ENCODE measurements at regions not wholly inside any gene's neighbourhood (a gene's known extent, or its start where the extent isn't known, plus 50 kb on each side); places are given as distances from the start of the nearest gene placed in this dataset.

DNA sequence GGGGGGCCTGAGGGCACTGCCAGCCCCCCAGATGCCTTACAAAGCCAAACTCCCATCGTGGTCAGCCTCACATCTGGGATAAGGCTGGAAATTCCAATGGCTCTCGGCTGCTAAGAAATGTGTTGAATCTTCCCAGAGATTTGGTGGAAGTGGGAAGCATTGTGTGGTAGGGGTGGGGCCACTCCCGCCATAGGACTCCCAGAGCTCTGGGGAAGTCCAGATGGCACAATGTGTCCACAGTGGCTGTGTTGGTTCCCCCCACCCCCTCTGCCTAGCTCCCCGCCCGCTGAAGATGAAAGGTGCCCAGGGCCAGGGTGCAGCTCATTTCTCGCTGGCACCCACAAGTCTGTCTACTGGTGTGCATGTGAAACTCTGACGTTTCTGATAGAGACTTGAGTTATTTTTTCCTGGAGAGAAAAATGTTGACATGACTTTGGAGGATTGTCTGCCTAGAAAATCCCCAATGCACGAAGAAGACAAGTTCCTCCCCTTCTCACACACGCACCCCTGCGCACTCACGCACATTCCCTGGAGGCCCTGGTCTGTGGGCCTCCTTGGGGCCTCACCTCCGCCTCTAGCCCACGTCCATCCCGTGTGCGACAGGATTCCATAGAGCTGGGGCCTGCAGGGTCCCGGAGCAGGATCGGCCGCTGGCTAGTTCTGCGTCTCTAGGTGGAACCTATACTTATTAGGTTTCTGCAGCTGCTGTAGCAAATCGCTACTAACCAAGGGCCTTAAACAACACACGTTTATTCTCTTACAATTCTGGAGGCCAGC lies 199.1 kb downstream of the ZFP36L2 start:
- TF ChIP-seq, protein P1, sequence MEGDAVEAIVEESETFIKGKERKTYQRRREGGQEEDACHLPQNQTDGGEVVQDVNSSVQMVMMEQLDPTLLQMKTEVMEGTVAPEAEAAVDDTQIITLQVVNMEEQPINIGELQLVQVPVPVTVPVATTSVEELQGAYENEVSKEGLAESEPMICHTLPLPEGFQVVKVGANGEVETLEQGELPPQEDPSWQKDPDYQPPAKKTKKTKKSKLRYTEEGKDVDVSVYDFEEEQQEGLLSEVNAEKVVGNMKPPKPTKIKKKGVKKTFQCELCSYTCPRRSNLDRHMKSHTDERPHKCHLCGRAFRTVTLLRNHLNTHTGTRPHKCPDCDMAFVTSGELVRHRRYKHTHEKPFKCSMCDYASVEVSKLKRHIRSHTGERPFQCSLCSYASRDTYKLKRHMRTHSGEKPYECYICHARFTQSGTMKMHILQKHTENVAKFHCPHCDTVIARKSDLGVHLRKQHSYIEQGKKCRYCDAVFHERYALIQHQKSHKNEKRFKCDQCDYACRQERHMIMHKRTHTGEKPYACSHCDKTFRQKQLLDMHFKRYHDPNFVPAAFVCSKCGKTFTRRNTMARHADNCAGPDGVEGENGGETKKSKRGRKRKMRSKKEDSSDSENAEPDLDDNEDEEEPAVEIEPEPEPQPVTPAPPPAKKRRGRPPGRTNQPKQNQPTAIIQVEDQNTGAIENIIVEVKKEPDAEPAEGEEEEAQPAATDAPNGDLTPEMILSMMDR (IDR thresholded peaks at IDR 0.05), result no peak
- Histone ChIP-seq H3K9me3 (ENCODE audit: control insufficient read depth, low read length) (no peaks in the 10 kb centered on the region), H2AFZ (no peak overlapping the region), H3K4me2 (ENCODE audit: low read length) (no peak overlapping the region), H3K27ac (no peak overlapping the region), H3K36me3 (ENCODE audit: control insufficient read depth, insufficient read depth, low read length) (no peaks in the 10 kb centered on the region), H3K9ac (no peak overlapping the region), H3K27me3 (ENCODE audit: control insufficient read depth, insufficient read depth, low read length) (no peaks in the 10 kb centered on the region), H3K4me3 (ENCODE audit: low read depth, low read length) (no peak overlapping the region), H3K4me1 (no peaks in the 10 kb centered on the region), H3K79me2 (no peaks in the 10 kb centered on the region)

DNA sequence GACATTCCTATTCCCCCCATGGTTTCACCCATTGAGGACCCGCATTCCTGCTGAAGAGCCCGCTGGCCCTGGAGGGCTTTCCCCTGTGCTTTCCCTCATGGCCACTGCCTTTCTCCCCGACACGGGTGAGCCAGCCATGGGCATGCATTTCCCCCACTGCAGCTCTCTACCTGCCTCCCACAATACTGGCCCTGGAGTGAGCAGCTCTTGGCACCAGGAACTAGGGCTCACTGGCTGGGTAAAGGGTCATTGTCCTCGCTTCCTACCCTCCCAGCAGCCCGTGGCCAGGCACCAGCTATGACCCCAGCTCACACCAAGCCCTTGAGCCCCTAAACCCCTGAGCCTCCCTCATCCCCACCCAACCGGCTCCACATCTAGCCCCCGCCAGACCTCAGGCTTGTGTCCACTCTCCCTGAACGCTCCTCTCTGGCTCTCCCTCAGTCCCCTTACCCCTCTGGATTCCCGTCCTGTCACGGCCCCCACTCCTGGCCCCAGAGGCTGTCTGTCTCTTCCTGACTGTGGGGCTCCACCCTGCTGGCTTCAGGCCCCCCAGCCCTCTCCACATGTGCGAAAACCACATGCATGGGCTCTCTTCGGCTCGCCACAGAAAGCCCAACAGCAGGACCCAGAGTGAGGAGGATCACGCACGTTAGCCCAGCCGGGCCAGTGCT lies 199.8 kb downstream of the ZFP36L2 start:
- Histone ChIP-seq H3K4me3 (ENCODE audit: low read depth, low read length) (no peak overlapping the region), H3K27me3 (ENCODE audit: control insufficient read depth, insufficient read depth, low read length) (no peaks in the 10 kb centered on the region), H3K27ac (no peak overlapping the region), H3K36me3 (ENCODE audit: control insufficient read depth, insufficient read depth, low read length) (no peaks in the 10 kb centered on the region), H3K9me3 (ENCODE audit: control insufficient read depth, low read length) (no peaks in the 10 kb centered on the region), H3K79me2 (no peaks in the 10 kb centered on the region), H2AFZ (no peak overlapping the region), H3K9ac (no peak overlapping the region), H3K4me2 (ENCODE audit: low read length) (no peak overlapping the region), H3K4me1 (no peaks in the 10 kb centered on the region)
- TF ChIP-seq, protein P1 (IDR thresholded peaks at IDR 0.05), result no peak

DNA sequence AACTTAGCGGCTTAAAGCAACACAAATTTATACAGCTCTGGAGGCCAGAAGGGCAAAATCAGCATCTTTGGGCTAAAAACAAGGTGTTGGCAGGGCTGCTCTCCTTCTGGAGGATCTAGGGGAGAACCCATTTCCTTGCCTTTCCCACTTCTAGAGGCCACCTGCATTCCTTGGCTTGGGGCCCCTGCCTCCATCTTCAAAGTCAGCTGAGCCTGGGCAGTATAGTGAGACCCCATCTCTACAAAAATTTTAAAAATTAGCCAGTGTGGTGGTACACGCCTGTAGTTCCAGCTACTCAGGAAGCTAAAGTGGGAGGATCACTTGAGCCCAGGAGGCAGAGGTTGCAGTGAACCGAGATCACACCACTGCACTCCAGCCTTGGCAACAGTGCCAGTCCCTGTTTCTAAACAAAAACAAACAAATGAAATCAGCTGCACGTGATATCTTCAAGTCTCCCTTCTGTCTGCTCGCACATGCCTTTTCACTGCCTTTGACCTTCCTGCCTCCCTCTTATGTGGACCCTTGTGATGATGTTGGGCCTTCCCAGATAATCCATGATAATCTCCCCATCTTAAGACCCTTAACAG lies 200.6 kb downstream of the ZFP36L2 start:
- Histone ChIP-seq H3K79me2 (no peaks in the 10 kb centered on the region), H3K9ac (no peak overlapping the region), H2AFZ (no peak overlapping the region), H3K4me1 (no peaks in the 10 kb centered on the region), H3K4me2 (ENCODE audit: low read length) (no peak overlapping the region), H3K36me3 (ENCODE audit: control insufficient read depth, insufficient read depth, low read length) (no peaks in the 10 kb centered on the region), H3K27me3 (ENCODE audit: control insufficient read depth, insufficient read depth, low read length) (no peaks in the 10 kb centered on the region), H3K4me3 (ENCODE audit: low read depth, low read length) (no peak overlapping the region), H3K9me3 (ENCODE audit: control insufficient read depth, low read length) (no peaks in the 10 kb centered on the region), H3K27ac (no peak overlapping the region)
- TF ChIP-seq, protein P1 (IDR thresholded peaks at IDR 0.05), result no peak

DNA sequence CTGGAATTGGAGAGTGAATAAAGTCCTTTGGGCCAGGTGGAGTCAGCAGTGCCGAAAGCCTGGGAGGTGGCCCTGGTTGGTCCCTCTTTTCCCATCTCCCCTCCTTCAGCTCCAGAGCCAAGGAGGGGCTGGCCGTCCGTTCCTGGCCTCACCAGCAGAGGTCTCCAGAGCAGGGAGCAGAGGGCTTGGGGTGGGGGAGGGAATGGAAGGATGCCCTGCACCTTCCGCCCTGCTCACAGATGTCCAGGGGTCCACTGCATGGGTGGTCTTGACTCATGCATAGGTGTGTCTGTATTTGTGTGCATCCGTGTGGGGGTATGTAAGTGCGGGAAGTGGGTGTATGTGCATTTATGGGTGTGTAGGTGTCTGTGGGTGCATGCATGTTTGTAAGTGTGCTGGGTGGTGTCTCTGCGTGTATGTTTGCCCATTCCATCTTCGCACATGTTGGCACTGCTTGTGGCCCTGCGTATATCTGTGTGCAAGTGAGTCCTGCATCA lies 201.8 kb downstream of the ZFP36L2 start:
- Histone ChIP-seq H3K79me2 (no peaks in the 10 kb centered on the region), H3K27me3 (ENCODE audit: control insufficient read depth, insufficient read depth, low read length) (no peaks in the 10 kb centered on the region), H3K9me3 (ENCODE audit: control insufficient read depth, low read length) (no peaks in the 10 kb centered on the region), H3K27ac (no peak overlapping the region), H3K4me3 (ENCODE audit: low read depth, low read length) (no peak overlapping the region), H2AFZ (no peak overlapping the region), H3K36me3 (ENCODE audit: control insufficient read depth, insufficient read depth, low read length) (no peaks in the 10 kb centered on the region), H3K4me2 (ENCODE audit: low read length) (no peak overlapping the region), H3K9ac (no peak overlapping the region), H3K4me1 (no peaks in the 10 kb centered on the region)
- TF ChIP-seq, protein P1 (IDR thresholded peaks at IDR 0.05), result peak; percentile 73

Data from parathyroid adenoma (tissue), 2 donors.